B cell (primary cell): ENCODE measurements at regions not wholly inside any gene's neighbourhood (a gene's known extent, or its start where the extent isn't known, plus 50 kb on each side); places are given as distances from the start of the nearest gene placed in this dataset.
"Not testable (repeated sequence)": the region's sequence is repeated elsewhere in the genome, so short reads cannot be mapped to it uniquely, and the experiment has no call there.

Experiments used
- ATAC-seq: fragments of 200-7000 bp; cut with Tn5 transposase; one replicate; pipeline ENCODE4 v1.10.0; 2021; ENCODE audit warnings: low read depth, mild to moderate bottlenecking, moderate number of reproducible peaks, moderate library complexity
- CTCF ChIA-PET: fragments of 350-600 bp; sonication (Branson Sonifier 250); formaldehyde crosslinking; loops from one replicate; lab custom pipeline; 2021; ENCODE audit warnings: antibody characterized with exemption, inconsistent platforms; lab: Charles Lee
- POLR2A ChIA-PET: fragments of 350-600 bp; sonication (Branson Sonifier 250); formaldehyde crosslinking; loops from one replicate; lab custom pipeline; 2021; ENCODE audit warnings: antibody characterized with exemption; lab: Charles Lee
- DNase-seq: peaks from one replicate; pipeline ENCODE4 v3.0.0; 2013
- H2AFZ ChIP-seq: 2 replicates; pipeline ENCODE4 v1.6.1; 2012; ENCODE audit warnings: mild to moderate bottlenecking, low read depth, low read length; ENCODE audit not compliant: insufficient read depth, poor library complexity, severe bottlenecking
- H3K27ac ChIP-seq, 2 donors: 1 replicate in 1 of 2; 2 replicates in 1 of 2; pipeline ENCODE4 v1.5.1; 2012 to 2013; ENCODE audit warnings: low read length in 2 of 2, mild to moderate bottlenecking in 2 of 2, moderate library complexity in 1 of 2
- H3K27me3 ChIP-seq, 4 experiments: fragments of 200-600 bp in 1 of 4; sonication (generic) in 1 of 4; replicated peaks in 1 of 4; 1 replicate in 2 of 4; 2 replicates in 2 of 4; pipeline versions ENCODE4 v1.6.1 to v1.7.0; 2013 to 2016; ENCODE audit warnings: low read length in 3 of 4, mild to moderate bottlenecking in 2 of 4, mixed read lengths in 1 of 4, moderate library complexity in 1 of 4; ENCODE audit not compliant: insufficient read depth in 4 of 4, control insufficient read depth in 3 of 4; ENCODE audit errors: control extremely low read depth in 1 of 4
- H3K36me3 ChIP-seq, 2 experiments: replicated peaks in 1 of 2; 1 replicate in 1 of 2; 2 replicates in 1 of 2; pipeline versions ENCODE4 v1.6.1 to v1.7.1; 2013; ENCODE audit warnings: low read length in 1 of 2; ENCODE audit not compliant: insufficient read depth in 2 of 2, control insufficient read depth in 1 of 2; ENCODE audit errors: control extremely low read depth in 1 of 2, extremely low read depth in 1 of 2
- H3K4me1 ChIP-seq, 2 donors: fragments of 200-600 bp in 1 of 2; sonication (generic) in 1 of 2; 1 replicate in 1 of 2; 2 replicates in 1 of 2; pipeline versions ENCODE4 v1.5.1 to v1.6.1; 2013 to 2017; ENCODE audit warnings: low read length in 2 of 2; ENCODE audit not compliant: control insufficient read depth in 2 of 2, insufficient read depth in 2 of 2
- H3K4me2 ChIP-seq: replicated peaks from 2 replicates; pipeline ENCODE3; 2012; ENCODE audit warnings: mild to moderate bottlenecking, low read depth, low read length; ENCODE audit not compliant: poor library complexity, severe bottlenecking
- H3K4me3 ChIP-seq, 5 experiments: fragments of 200-600 bp in 1 of 5; sonication (generic) in 1 of 5; 1 replicate in 3 of 5; 2 replicates in 2 of 5; pipeline versions ENCODE4 v1.5.1 to v1.7.0; 2011 to 2016; ENCODE audit warnings: low read length in 4 of 5, mild to moderate bottlenecking in 4 of 5, low read depth in 2 of 5, control low read depth in 1 of 5, moderate library complexity in 1 of 5; ENCODE audit not compliant: insufficient read depth in 1 of 5; ENCODE audit errors: control extremely low read depth in 1 of 5, extremely low read depth in 1 of 5
- H3K79me2 ChIP-seq: fragments of 200-600 bp; sonication (generic); one replicate; pipeline ENCODE4 v1.6.0; 2016; ENCODE audit warnings: low read length; ENCODE audit not compliant: control insufficient read depth, insufficient read depth
- H3K9ac ChIP-seq: fragments of 200-600 bp; sonication (generic); 2 replicates; pipeline ENCODE4 v1.6.1; 2017; ENCODE audit warnings: mild to moderate bottlenecking, low read length, moderate library complexity
- H3K9me3 ChIP-seq, 3 donors: one replicate each; pipeline versions ENCODE4 v1.6.1 to v1.7.1; 2013; ENCODE audit warnings: low read length in 2 of 3; ENCODE audit not compliant: control insufficient read depth in 2 of 3, insufficient read depth in 1 of 3; ENCODE audit errors: control extremely low read depth in 1 of 3
- H4K20me1 ChIP-seq: 2 replicates; pipeline ENCODE4 v1.6.0; 2012; ENCODE audit warnings: mild to moderate bottlenecking, low read length; ENCODE audit not compliant: insufficient read depth, control insufficient read depth, poor library complexity, severe bottlenecking
- H3K27ac Mint-ChIP-seq: one replicate; pipeline ENCODE4 v1.8.0; 2021; ENCODE audit warnings: mixed read lengths
- H3K27me3 Mint-ChIP-seq: one replicate; pipeline ENCODE4 v1.8.0; 2021; ENCODE audit warnings: mixed read lengths
- H3K4me1 Mint-ChIP-seq: one replicate; pipeline ENCODE4 v1.8.0; 2021; ENCODE audit warnings: mixed read lengths
- H3K4me3 Mint-ChIP-seq: one replicate; pipeline ENCODE4 v1.8.0; 2021; ENCODE audit warnings: mixed read lengths
- H3K9me3 Mint-ChIP-seq: one replicate; pipeline ENCODE4 v1.8.0; 2022; ENCODE audit warnings: mixed read lengths; ENCODE audit not compliant: insufficient read depth
- CTCF ChIP-seq: fragments of 200-600 bp; IDR thresholded peaks from one replicate; pipeline ENCODE4 v1.8.0; 2022; ENCODE audit warnings: antibody characterized with exemption, mild to moderate bottlenecking
- EZH2 ChIP-seq: IDR thresholded peaks from 2 replicates; pipeline ENCODE4 v1.6.1; 2012; ENCODE audit warnings: borderline replicate concordance, low read depth, mild to moderate bottlenecking, moderate library complexity, low read length; ENCODE audit not compliant: insufficient read depth, poor library complexity, severe bottlenecking
- WGBS: methylation state at CpG from one replicate; pipeline ENCODE4 v1.1.5; 2013; ENCODE audit warnings: missing lambda C conversion rate; ENCODE audit not compliant: insufficient coverage; 5-methylcytosine and 5-hydroxymethylcytosine counted together
- intact Hi-C: fragments of 100-400 bp; cut with micrococcal nuclease; formaldehyde crosslinking; loops from one replicate; pipeline ENCODE4 v1.10.0; 2022

GRCh38 chr6:84309336-84309735 is 81.9 kb upstream of the CEP162 start:
- H3K9ac ChIP-seq: no peak overlapping the region
- H3K9me3 ChIP-seq: no peaks in the 10 kb centered on the region
- H4K20me1 ChIP-seq: no peaks in the 10 kb centered on the region
- WGBS: no CpG with 5 or more reads among the region's 2 CpGs
- H3K9me3 Mint-ChIP-seq: no peaks in the 10 kb centered on the region
- no peak for TF ChIP-seq CTCF
- TF ChIP-seq EZH2: no peak
- DNase-seq (no peak), ATAC-seq (no peak)
- no peak overlapping the region for H3K27ac Mint-ChIP-seq
- ChIA-PET POLR2A (no interaction called here), CTCF (no interaction called here)
- no peaks in the 10 kb centered on the region for H3K4me1 ChIP-seq
- H3K27ac ChIP-seq: no peak overlapping the region
- no peaks in the 10 kb centered on the region for H3K4me1 Mint-ChIP-seq
- H3K4me3 Mint-ChIP-seq: no peak overlapping the region
- intact Hi-C loops: no loop called here
- no peaks in the 10 kb centered on the region for H3K36me3 ChIP-seq
- H3K4me3 ChIP-seq: no peak overlapping the region
- no peaks in the 10 kb centered on the region for H3K27me3 ChIP-seq
- H2AFZ ChIP-seq: no peak overlapping the region
- no peaks in the 10 kb centered on the region for H3K27me3 Mint-ChIP-seq
- H3K4me2 ChIP-seq: no peak overlapping the region
- no peaks in the 10 kb centered on the region for H3K79me2 ChIP-seq

GRCh38 chr6:84304881-84305280 is 77.4 kb upstream of the CEP162 start:
- Mint-ChIP-seq H3K4me3 (no peak overlapping the region), H3K27ac (no peak overlapping the region), H3K27me3 (peaks cover 4% of the 10 kb centered on the region), H3K4me1 (no peaks in the 10 kb centered on the region), H3K9me3 (peaks cover 2% of the 10 kb centered on the region)
- no peaks in the 10 kb centered on the region for H3K79me2 ChIP-seq
- intact Hi-C loops: no loop called here
- no peak overlapping the region for H3K27ac ChIP-seq
- DNase-seq (no peak), ATAC-seq (no peak)
- H3K4me2 ChIP-seq: no peak overlapping the region
- ChIA-PET POLR2A (no interaction called here), CTCF (no interaction called here)
- H3K9me3 ChIP-seq: no peaks in the 10 kb centered on the region
- H3K4me1 ChIP-seq: no peaks in the 10 kb centered on the region
- TF ChIP-seq CTCF: no peak
- TF ChIP-seq EZH2: no peak
- no peak overlapping the region for H3K9ac ChIP-seq
- no peak overlapping the region for H2AFZ ChIP-seq
- no peaks in the 10 kb centered on the region for H3K27me3 ChIP-seq
- H3K4me3 ChIP-seq: no peak overlapping the region
- WGBS: 83% methylated on average over 1 of the region's 3 CpGs
- H4K20me1 ChIP-seq: no peaks in the 10 kb centered on the region
- H3K36me3 ChIP-seq: no peaks in the 10 kb centered on the region

- H3K9ac ChIP-seq, H3K27me3 ChIP-seq, CTCF ChIA-PET, H3K27me3 Mint-ChIP-seq, H3K4me3 ChIP-seq, H3K79me2 ChIP-seq, H2AFZ ChIP-seq, DNase-seq, H3K4me3 Mint-ChIP-seq, intact Hi-C loops, H3K4me1 ChIP-seq, H3K27ac ChIP-seq, H3K4me1 Mint-ChIP-seq, H3K36me3 ChIP-seq, POLR2A ChIA-PET, ATAC-seq, H4K20me1 ChIP-seq, H3K4me2 ChIP-seq, H3K27ac Mint-ChIP-seq, H3K9me3 Mint-ChIP-seq: not testable (repeated sequence)
- no CpG with 5 or more reads among the region's 1 CpG for WGBS
- peaks cover 2 to 13% (median 7%) of the 10 kb centered on the region in 3 donors for H3K9me3 ChIP-seq
Observed at GRCh38 chr6:84291033-84291432, 63.6 kb upstream of the CEP162 start.
